ENCODE measurements at regions not wholly inside any gene's neighbourhood (a gene's known extent, or its start where the extent isn't known, plus 50 kb on each side); places are given as distances from the start of the nearest gene placed in this dataset.

DNA sequence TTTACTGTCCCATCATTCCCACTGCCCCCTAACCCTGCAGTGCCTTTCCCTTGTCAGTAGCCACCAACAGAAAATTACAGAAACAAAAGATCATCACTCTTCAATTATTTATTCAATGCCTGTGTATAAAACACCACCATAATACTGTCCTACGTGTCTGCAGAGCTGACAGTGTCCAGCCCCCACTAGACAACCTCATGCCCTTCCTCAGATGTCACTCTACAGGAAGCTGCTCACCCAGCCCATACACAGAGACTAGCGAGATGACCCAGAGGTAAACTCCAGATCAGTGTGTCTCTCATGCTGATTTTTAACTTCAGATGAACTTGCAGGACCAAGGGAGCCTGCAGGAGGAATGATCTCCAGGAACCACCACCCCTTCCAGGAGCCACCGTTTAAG, 51.3 kb upstream of the GJA5 start (continued):
- TF ChIP-seq, protein P1, sequence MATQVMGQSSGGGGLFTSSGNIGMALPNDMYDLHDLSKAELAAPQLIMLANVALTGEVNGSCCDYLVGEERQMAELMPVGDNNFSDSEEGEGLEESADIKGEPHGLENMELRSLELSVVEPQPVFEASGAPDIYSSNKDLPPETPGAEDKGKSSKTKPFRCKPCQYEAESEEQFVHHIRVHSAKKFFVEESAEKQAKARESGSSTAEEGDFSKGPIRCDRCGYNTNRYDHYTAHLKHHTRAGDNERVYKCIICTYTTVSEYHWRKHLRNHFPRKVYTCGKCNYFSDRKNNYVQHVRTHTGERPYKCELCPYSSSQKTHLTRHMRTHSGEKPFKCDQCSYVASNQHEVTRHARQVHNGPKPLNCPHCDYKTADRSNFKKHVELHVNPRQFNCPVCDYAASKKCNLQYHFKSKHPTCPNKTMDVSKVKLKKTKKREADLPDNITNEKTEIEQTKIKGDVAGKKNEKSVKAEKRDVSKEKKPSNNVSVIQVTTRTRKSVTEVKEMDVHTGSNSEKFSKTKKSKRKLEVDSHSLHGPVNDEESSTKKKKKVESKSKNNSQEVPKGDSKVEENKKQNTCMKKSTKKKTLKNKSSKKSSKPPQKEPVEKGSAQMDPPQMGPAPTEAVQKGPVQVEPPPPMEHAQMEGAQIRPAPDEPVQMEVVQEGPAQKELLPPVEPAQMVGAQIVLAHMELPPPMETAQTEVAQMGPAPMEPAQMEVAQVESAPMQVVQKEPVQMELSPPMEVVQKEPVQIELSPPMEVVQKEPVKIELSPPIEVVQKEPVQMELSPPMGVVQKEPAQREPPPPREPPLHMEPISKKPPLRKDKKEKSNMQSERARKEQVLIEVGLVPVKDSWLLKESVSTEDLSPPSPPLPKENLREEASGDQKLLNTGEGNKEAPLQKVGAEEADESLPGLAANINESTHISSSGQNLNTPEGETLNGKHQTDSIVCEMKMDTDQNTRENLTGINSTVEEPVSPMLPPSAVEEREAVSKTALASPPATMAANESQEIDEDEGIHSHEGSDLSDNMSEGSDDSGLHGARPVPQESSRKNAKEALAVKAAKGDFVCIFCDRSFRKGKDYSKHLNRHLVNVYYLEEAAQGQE (IDR thresholded peaks at IDR 0.05; ENCODE audit: unreplicated experiment) = no peak
- no peak for TF ChIP-seq STAT1 (IDR thresholded peaks at IDR 0.05; ENCODE audit: unreplicated experiment)
- TF ChIP-seq ZNF331 (CRISPR knock-in tag; IDR thresholded peaks at IDR 0.05; ENCODE audit: low read depth) = no peak
- TF ChIP-seq, protein P2, sequence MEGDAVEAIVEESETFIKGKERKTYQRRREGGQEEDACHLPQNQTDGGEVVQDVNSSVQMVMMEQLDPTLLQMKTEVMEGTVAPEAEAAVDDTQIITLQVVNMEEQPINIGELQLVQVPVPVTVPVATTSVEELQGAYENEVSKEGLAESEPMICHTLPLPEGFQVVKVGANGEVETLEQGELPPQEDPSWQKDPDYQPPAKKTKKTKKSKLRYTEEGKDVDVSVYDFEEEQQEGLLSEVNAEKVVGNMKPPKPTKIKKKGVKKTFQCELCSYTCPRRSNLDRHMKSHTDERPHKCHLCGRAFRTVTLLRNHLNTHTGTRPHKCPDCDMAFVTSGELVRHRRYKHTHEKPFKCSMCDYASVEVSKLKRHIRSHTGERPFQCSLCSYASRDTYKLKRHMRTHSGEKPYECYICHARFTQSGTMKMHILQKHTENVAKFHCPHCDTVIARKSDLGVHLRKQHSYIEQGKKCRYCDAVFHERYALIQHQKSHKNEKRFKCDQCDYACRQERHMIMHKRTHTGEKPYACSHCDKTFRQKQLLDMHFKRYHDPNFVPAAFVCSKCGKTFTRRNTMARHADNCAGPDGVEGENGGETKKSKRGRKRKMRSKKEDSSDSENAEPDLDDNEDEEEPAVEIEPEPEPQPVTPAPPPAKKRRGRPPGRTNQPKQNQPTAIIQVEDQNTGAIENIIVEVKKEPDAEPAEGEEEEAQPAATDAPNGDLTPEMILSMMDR (conservative IDR thresholded peaks at IDR 0.05; ENCODE audit: low read depth in 2 of 2) = no peak

DNA sequence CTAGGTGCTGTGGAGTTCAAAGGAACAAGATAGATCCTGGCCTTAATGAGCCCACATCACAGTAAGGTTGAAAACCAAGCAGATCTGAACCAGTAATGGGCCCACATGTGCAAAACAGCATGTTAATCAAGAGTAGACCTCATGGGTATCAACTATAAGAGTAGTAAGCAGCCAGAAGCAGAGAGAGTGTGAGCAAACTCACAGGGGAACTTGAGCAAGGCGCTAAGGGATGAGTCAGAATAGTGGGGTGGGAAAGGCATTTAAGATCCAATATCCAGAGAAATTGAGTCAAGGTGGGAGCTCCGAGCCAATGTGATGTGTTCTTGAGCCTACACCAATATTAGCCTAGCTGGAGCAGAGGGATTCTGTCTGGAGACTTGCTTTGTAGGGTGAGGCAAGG, 52.4 kb upstream of the GJA5 start:
- H3K4me1 Mint-ChIP-seq = peaks cover 3% of the 10 kb centered on the region; the same call in 2 of the 3 replicates
- no peak overlapping the region; the same call in 1 of the 2 replicates for H3K27ac Mint-ChIP-seq
- no peaks in the 10 kb centered on the region for H3K27me3 Mint-ChIP-seq (ENCODE audit: insufficient read depth, low read depth, poor library complexity)
- H2AFZ ChIP-seq = no peak overlapping the region
- no peaks in the 10 kb centered on the region; the same call in 2 of the 3 replicates for H3K9me3 Mint-ChIP-seq
- H3K27ac ChIP-seq (ENCODE audit: low read depth) = no peak overlapping the region
- peaks cover 4% of the 10 kb centered on the region; the same call in 1 of the 2 replicates for H3K4me1 ChIP-seq (ENCODE audit: insufficient read depth)
- no peaks in the 10 kb centered on the region for H3K36me3 ChIP-seq (ENCODE audit: insufficient read depth)
- H3F3A ChIP-seq (replicated peaks; ENCODE audit: low read depth) = no peaks in the 10 kb centered on the region
- H3K36me3 Mint-ChIP-seq (ENCODE audit: low read depth) = no peaks in the 10 kb centered on the region; the same call in 2 of the 3 replicates
- H3K4me2 ChIP-seq = no peak overlapping the region
- H3K4me3 ChIP-seq = no peak overlapping the region
- no peaks in the 10 kb centered on the region for H4K20me1 ChIP-seq (replicated peaks; ENCODE audit: insufficient read depth)
- no peaks in the 10 kb centered on the region for H3K27me3 ChIP-seq (ENCODE audit: insufficient read depth)
- ATAC-seq (no peak), DNase-seq (ENCODE audit: low spot score) (no peak)
- H3K4me3 Mint-ChIP-seq = no peak overlapping the region
- no peaks in the 10 kb centered on the region for H3K79me2 ChIP-seq (replicated peaks; ENCODE audit: insufficient read depth)
- H3K9me2 ChIP-seq (ENCODE audit: insufficient read depth) = peaks cover 14% of the 10 kb centered on the region
- TF ChIP-seq, protein P3, sequence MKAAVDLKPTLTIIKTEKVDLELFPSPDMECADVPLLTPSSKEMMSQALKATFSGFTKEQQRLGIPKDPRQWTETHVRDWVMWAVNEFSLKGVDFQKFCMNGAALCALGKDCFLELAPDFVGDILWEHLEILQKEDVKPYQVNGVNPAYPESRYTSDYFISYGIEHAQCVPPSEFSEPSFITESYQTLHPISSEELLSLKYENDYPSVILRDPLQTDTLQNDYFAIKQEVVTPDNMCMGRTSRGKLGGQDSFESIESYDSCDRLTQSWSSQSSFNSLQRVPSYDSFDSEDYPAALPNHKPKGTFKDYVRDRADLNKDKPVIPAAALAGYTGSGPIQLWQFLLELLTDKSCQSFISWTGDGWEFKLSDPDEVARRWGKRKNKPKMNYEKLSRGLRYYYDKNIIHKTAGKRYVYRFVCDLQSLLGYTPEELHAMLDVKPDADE (IDR thresholded peaks at IDR 0.05) = no peak
- TF ChIP-seq, protein P2 (conservative IDR thresholded peaks at IDR 0.05; ENCODE audit: low read depth in 2 of 2) = no peak
- TF ChIP-seq ZNF331 (CRISPR knock-in tag; IDR thresholded peaks at IDR 0.05; ENCODE audit: low read depth) = no peak
- TF ChIP-seq POLR2AphosphoS5 (IDR thresholded peaks at IDR 0.05; ENCODE audit: low read depth) = no peak
- no peak for TF ChIP-seq JUNB (IDR thresholded peaks at IDR 0.05; ENCODE audit: unreplicated experiment)
- TF ChIP-seq EZH2phosphoT487 (IDR thresholded peaks at IDR 0.05; ENCODE audit: unreplicated experiment) = no peak
- TF ChIP-seq, protein P4, sequence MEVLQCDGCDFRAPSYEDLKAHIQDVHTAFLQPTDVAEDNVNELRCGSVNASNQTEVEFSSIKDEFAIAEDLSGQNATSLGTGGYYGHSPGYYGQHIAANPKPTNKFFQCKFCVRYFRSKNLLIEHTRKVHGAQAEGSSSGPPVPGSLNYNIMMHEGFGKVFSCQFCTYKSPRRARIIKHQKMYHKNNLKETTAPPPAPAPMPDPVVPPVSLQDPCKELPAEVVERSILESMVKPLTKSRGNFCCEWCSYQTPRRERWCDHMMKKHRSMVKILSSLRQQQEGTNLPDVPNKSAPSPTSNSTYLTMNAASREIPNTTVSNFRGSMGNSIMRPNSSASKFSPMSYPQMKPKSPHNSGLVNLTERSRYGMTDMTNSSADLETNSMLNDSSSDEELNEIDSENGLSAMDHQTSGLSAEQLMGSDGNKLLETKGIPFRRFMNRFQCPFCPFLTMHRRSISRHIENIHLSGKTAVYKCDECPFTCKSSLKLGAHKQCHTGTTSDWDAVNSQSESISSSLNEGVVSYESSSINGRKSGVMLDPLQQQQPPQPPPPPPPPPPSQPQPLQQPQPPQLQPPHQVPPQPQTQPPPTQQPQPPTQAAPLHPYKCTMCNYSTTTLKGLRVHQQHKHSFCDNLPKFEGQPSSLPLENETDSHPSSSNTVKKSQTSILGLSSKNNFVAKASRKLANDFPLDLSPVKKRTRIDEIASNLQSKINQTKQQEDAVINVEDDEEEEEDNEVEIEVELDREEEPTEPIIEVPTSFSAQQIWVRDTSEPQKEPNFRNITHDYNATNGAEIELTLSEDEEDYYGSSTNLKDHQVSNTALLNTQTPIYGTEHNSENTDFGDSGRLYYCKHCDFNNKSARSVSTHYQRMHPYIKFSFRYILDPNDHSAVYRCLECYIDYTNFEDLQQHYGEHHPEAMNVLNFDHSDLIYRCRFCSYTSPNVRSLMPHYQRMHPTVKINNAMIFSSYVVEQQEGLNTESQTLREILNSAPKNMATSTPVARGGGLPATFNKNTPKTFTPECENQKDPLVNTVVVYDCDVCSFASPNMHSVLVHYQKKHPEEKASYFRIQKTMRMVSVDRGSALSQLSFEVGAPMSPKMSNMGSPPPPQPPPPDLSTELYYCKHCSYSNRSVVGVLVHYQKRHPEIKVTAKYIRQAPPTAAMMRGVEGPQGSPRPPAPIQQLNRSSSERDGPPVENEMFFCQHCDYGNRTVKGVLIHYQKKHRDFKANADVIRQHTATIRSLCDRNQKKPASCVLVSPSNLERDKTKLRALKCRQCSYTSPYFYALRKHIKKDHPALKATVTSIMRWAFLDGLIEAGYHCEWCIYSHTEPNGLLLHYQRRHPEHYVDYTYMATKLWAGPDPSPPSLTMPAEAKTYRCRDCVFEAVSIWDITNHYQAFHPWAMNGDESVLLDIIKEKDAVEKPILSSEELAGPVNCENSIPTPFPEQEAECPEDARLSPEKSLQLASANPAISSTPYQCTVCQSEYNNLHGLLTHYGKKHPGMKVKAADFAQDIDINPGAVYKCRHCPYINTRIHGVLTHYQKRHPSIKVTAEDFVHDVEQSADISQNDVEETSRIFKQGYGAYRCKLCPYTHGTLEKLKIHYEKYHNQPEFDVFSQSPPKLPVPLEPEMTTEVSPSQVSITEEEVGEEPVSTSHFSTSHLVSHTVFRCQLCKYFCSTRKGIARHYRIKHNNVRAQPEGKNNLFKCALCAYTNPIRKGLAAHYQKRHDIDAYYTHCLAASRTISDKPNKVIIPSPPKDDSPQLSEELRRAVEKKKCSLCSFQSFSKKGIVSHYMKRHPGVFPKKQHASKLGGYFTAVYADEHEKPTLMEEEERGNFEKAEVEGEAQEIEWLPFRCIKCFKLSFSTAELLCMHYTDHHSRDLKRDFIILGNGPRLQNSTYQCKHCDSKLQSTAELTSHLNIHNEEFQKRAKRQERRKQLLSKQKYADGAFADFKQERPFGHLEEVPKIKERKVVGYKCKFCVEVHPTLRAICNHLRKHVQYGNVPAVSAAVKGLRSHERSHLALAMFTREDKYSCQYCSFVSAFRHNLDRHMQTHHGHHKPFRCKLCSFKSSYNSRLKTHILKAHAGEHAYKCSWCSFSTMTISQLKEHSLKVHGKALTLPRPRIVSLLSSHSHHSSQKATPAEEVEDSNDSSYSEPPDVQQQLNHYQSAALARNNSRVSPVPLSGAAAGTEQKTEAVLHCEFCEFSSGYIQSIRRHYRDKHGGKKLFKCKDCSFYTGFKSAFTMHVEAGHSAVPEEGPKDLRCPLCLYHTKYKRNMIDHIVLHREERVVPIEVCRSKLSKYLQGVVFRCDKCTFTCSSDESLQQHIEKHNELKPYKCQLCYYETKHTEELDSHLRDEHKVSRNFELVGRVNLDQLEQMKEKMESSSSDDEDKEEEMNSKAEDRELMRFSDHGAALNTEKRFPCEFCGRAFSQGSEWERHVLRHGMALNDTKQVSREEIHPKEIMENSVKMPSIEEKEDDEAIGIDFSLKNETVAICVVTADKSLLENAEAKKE (CRISPR knock-in tag; IDR thresholded peaks at IDR 0.05) = no peak
- TF ChIP-seq EZH2 (IDR thresholded peaks at IDR 0.05; ENCODE audit: low read depth, unreplicated experiment) = no peak

Measured in GM23338 (cell line).